SK-N-SH treated with all-trans-retinoic acid at 6 μM for 48 hours (cell line): ENCODE measurements at regions not wholly inside any gene's neighbourhood (a gene's known extent, or its start where the extent isn't known, plus 50 kb on each side); places are given as distances from the start of the nearest gene placed in this dataset.

Experiments used
- ARNTL ChIP-seq: fragments of 450-650 bp; formaldehyde crosslinking; IDR thresholded peaks from 2 replicates; pipeline ENCODE4 v1.5.0; 2020; ENCODE audit warnings: low read depth, mild to moderate bottlenecking, moderate library complexity, borderline replicate concordance
- GLIS3 ChIP-seq: fragments of 250-450 bp; sonication (Bioruptor Pico); IDR thresholded peaks from 2 replicates; pipeline ENCODE4 v1.5.0; 2020; ENCODE audit warnings: mild to moderate bottlenecking, moderate library complexity
- OSR1 ChIP-seq: fragments of 250-450 bp; sonication (Bioruptor Pico); IDR thresholded peaks from 2 replicates; pipeline ENCODE4 v1.8.0; 2022; ENCODE audit warnings: moderate library complexity, mild to moderate bottlenecking, inconsistent platforms
- PATZ1 ChIP-seq: fragments of 250-450 bp; sonication (Bioruptor Pico); IDR thresholded peaks from 2 replicates; pipeline ENCODE4 v1.8.0; 2020; ENCODE audit warnings: mild to moderate bottlenecking, moderate library complexity, borderline replicate concordance
- PPARA ChIP-seq: fragments of 250-450 bp; sonication (Bioruptor Pico); IDR thresholded peaks from 2 replicates; pipeline ENCODE4 v1.5.0; 2020; ENCODE audit warnings: mild to moderate bottlenecking, borderline replicate concordance
- RARB ChIP-seq: fragments of 250-450 bp; sonication (Bioruptor Pico); IDR thresholded peaks from 2 replicates; pipeline ENCODE4 v1.8.0; 2021; ENCODE audit warnings: mild to moderate bottlenecking, moderate library complexity
- SNAI2 ChIP-seq: fragments of 250-450 bp; sonication (Bioruptor Pico); IDR thresholded peaks from 2 replicates; pipeline ENCODE4 v1.5.0; 2020; ENCODE audit warnings: mild to moderate bottlenecking, moderate library complexity
- ZFP3 ChIP-seq: fragments of 250-450 bp; sonication (Bioruptor Pico); IDR thresholded peaks from 2 replicates; pipeline ENCODE4 v1.5.0; 2020; ENCODE audit warnings: mild to moderate bottlenecking, moderate library complexity
- ZFP30 ChIP-seq: fragments of 450-650 bp; formaldehyde crosslinking; IDR thresholded peaks from 2 replicates; pipeline ENCODE4 v1.5.0; 2022; ENCODE audit warnings: mild to moderate bottlenecking, moderate library complexity
- ZNF70 ChIP-seq: fragments of 450-650 bp; formaldehyde crosslinking; IDR thresholded peaks from 2 replicates; pipeline ENCODE4 v1.5.0; 2020; ENCODE audit warnings: mild to moderate bottlenecking, moderate library complexity
- ZNF8 ChIP-seq: fragments of 450-650 bp; formaldehyde crosslinking; IDR thresholded peaks from 2 replicates; pipeline ENCODE4 v1.5.0; 2020; ENCODE audit warnings: mild to moderate bottlenecking, moderate library complexity

DNA sequence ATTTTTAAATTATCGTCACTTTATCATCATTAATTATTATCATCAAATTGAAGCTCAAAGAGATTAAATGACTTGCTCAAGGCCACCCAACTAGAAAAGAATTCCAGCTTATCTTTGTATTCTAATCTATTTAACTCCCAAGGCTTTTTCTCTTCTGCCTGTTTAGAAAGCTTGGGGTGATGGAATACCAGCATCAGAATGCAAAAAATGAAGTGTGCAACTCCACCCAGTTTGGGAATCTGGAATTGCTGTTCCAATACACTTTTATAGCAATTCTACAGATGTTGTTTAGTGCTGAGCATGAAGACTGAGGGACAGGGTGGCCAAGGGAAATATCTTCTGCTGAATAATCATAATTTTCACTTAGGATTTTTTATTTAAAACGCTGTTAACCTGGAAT lies 97.2 kb upstream of the FIBIN start:
- TF ChIP-seq PATZ1: no peak
- TF ChIP-seq RARB (CRISPR knock-in tag): no peak
- TF ChIP-seq ZFP30 (CRISPR knock-in tag): no peak
- no peak for TF ChIP-seq ARNTL (CRISPR knock-in tag)
- no peak for TF ChIP-seq SNAI2 (CRISPR knock-in tag)
- no peak for TF ChIP-seq ZNF8 (CRISPR knock-in tag)
- TF ChIP-seq ZFP3 (CRISPR knock-in tag): no peak
- no peak for TF ChIP-seq PPARA (CRISPR knock-in tag)
- no peak for TF ChIP-seq OSR1 (CRISPR knock-in tag)
- no peak for TF ChIP-seq ZNF70 (CRISPR knock-in tag)
- TF ChIP-seq GLIS3 (CRISPR knock-in tag): no peak
